HCT116 (cell line): ENCODE measurements at regions not wholly inside any gene's neighbourhood (a gene's known extent, or its start where the extent isn't known, plus 50 kb on each side); places are given as distances from the start of the nearest gene placed in this dataset.

Experiments used
- CTCF ChIP-seq, 3 experiments: fragments of 200-600 bp in 1 of 3; sonication (generic) in 1 of 3; IDR thresholded peaks in 2 of 3; conservative IDR thresholded peaks in 1 of 3; 2 replicates each; pipeline ENCODE4 v1.5.1; 2012 to 2017; ENCODE audit warnings: low read depth in 2 of 3, low read length in 2 of 3, antibody characterized with exemption in 1 of 3, borderline replicate concordance in 1 of 3, control low read depth in 1 of 3, mild to moderate bottlenecking in 1 of 3, mixed read lengths in 1 of 3, mixed run types in 1 of 3, moderate library complexity in 1 of 3; ENCODE audit not compliant: insufficient read depth in 1 of 3
- EZH2 ChIP-seq: fragments of 200-600 bp; sonication (generic); IDR thresholded peaks from 2 replicates; pipeline ENCODE4 v1.6.1; 2017; ENCODE audit warnings: antibody characterized with exemption, mixed run types
- MAX ChIP-seq: IDR thresholded peaks from 2 replicates; pipeline ENCODE4 v1.6.1; 2012
- POLR2A ChIP-seq: IDR thresholded peaks from 2 replicates; pipeline ENCODE4 v1.7.0; 2011; ENCODE audit warnings: borderline replicate concordance; ENCODE audit not compliant: insufficient read depth, insufficient read length; ENCODE audit errors: extremely low read depth
- POLR2AphosphoS5 ChIP-seq: IDR thresholded peaks from 2 replicates; pipeline ENCODE4 v1.6.1; 2011; ENCODE audit warnings: mild to moderate bottlenecking, low read depth, low read length, moderate library complexity
- SP1 ChIP-seq: IDR thresholded peaks from 2 replicates; pipeline ENCODE4 v1.6.1; 2012; ENCODE audit warnings: low read depth
- TCF7L2 ChIP-seq: IDR thresholded peaks from 2 replicates; pipeline ENCODE4 v1.7.0; 2011; ENCODE audit warnings: borderline replicate concordance, inconsistent platforms; ENCODE audit not compliant: insufficient read depth, insufficient read length; ENCODE audit errors: extremely low read depth

- no peak for TF ChIP-seq TCF7L2
- no peak for TF ChIP-seq CTCF (IDR thresholded peaks at IDR 0.05 in 2 of 3, conservative IDR thresholded peaks at IDR 0.05 in 1 of 3; ENCODE audit: borderline replicate concordance in 1 of 3, insufficient read depth in 1 of 3, low read depth in 2 of 3, low read length in 2 of 3)
- TF ChIP-seq MAX, result no peak
- TF ChIP-seq SP1, result no peak
- TF ChIP-seq EZH2, result no peak
- TF ChIP-seq POLR2A, result no peak
- TF ChIP-seq POLR2AphosphoS5, result no peak
Measured at GRCh38 chr20:39152126-39152525, 190.0 kb downstream of the DHX35 start.
